Smooth muscle cell (in vitro differentiated cells): ENCODE measurements at regions not wholly inside any gene's neighbourhood (a gene's known extent, or its start where the extent isn't known, plus 50 kb on each side); places are given as distances from the start of the nearest gene placed in this dataset.
"Not testable (repeated sequence)": the region's sequence is repeated elsewhere in the genome, so short reads cannot be mapped to it uniquely, and the experiment has no call there.

Experiments used
- DNase-seq: peaks from one replicate; lab custom pipeline; 2025; ENCODE audit not compliant: unreplicated experiment; lab: John Stamatoyannopoulos, UW
- H2AFZ ChIP-seq: fragments of 200-600 bp; sonication (generic); 2 replicates; pipeline ENCODE4 v1.6.0; 2016; ENCODE audit warnings: antibody characterized with exemption, low read depth, mild to moderate bottlenecking
- H3F3A ChIP-seq: fragments of 200-600 bp; sonication (generic); 2 replicates; pipeline ENCODE4 v1.6.0; 2017; ENCODE audit warnings: antibody characterized with exemption, low read depth
- H3K27ac ChIP-seq: fragments of 200-600 bp; sonication (generic); 2 replicates; pipeline ENCODE4 v1.5.1; 2016; ENCODE audit warnings: low read depth, mild to moderate bottlenecking
- H3K27me3 ChIP-seq: fragments of 200-600 bp; sonication (generic); 2 replicates; pipeline ENCODE4 v1.6.1; 2016; ENCODE audit warnings: low read depth, mild to moderate bottlenecking
- H3K36me3 ChIP-seq: fragments of 200-600 bp; sonication (generic); 2 replicates; pipeline ENCODE4 v1.5.1; 2016; ENCODE audit warnings: low read depth
- H3K4me1 ChIP-seq: fragments of 200-600 bp; sonication (generic); 2 replicates; pipeline ENCODE4 v1.5.1; 2016; ENCODE audit warnings: low read depth
- H3K4me2 ChIP-seq: fragments of 200-600 bp; sonication (generic); 2 replicates; pipeline ENCODE4 v1.6.0; 2016; ENCODE audit warnings: mild to moderate bottlenecking
- H3K4me3 ChIP-seq: fragments of 200-600 bp; sonication (generic); 2 replicates; pipeline ENCODE4 v1.5.1; 2016; ENCODE audit warnings: mild to moderate bottlenecking
- H3K79me2 ChIP-seq: fragments of 200-600 bp; sonication (generic); 2 replicates; pipeline ENCODE4 v1.6.0; 2016; ENCODE audit warnings: low read depth, mild to moderate bottlenecking
- H3K9ac ChIP-seq: fragments of 200-600 bp; sonication (generic); 2 replicates; pipeline ENCODE4 v1.6.0; 2016; ENCODE audit warnings: low read depth
- H3K9me3 ChIP-seq: fragments of 200-600 bp; sonication (generic); replicated peaks from 2 replicates; pipeline ENCODE4 v1.5.1; 2016; ENCODE audit warnings: low read depth
- H4K20me1 ChIP-seq: fragments of 200-600 bp; sonication (generic); 2 replicates; pipeline ENCODE4 v1.6.0; 2016; ENCODE audit warnings: low read depth
- CTCF ChIP-seq: fragments of 200-600 bp; sonication (generic); IDR thresholded peaks from 2 replicates; pipeline ENCODE4 v1.5.1; 2017; ENCODE audit warnings: borderline replicate concordance, mild to moderate bottlenecking, antibody characterized with exemption; ENCODE audit not compliant: insufficient read depth, poor library complexity, severe bottlenecking
- WGBS: methylation state at CpG from one replicate; pipeline ENCODE4 v1.1.7; 2016; ENCODE audit warnings: low lambda C conversion rate; 5-methylcytosine and 5-hydroxymethylcytosine counted together

- no peak for DNase-seq
- no peaks in the 10 kb centered on the region for H3K9me3 ChIP-seq
These were observed 1650.9 kb upstream of the SEL1L start for GRCh38 chr14:83184531-83184930.

GRCh38 chr14:83188311-83188710 is 1654.7 kb upstream of the SEL1L start:
- H3K4me3 ChIP-seq, DNase-seq, H2AFZ ChIP-seq, H3F3A ChIP-seq, H3K9ac ChIP-seq, H3K9me3 ChIP-seq, H3K79me2 ChIP-seq, H3K27ac ChIP-seq, H3K4me2 ChIP-seq, H3K27me3 ChIP-seq, H3K4me1 ChIP-seq, H4K20me1 ChIP-seq, H3K36me3 ChIP-seq: not testable (repeated sequence)

More at GRCh38 chr14:83184531-83184930, 1650.9 kb upstream of the SEL1L start:
- Histone ChIP-seq H3K4me3 (no peak overlapping the region), H3K4me2 (no peak overlapping the region), H3K9ac (no peak overlapping the region), H3K36me3 (no peaks in the 10 kb centered on the region), H2AFZ (no peak overlapping the region), H4K20me1 (no peaks in the 10 kb centered on the region), H3K4me1 (no peaks in the 10 kb centered on the region), H3F3A (no peaks in the 10 kb centered on the region), H3K27me3 (no peaks in the 10 kb centered on the region), H3K27ac (no peak overlapping the region), H3K79me2 (no peaks in the 10 kb centered on the region)
- TF ChIP-seq CTCF = no peak
- 87% methylated on average over 5 of the region's 5 CpGs for WGBS

- Histone ChIP-seq H3F3A (no peaks in the 10 kb centered on the region), H3K27ac (no peak overlapping the region), H3K36me3 (no peaks in the 10 kb centered on the region), H3K4me3 (no peak overlapping the region), H3K79me2 (no peaks in the 10 kb centered on the region), H4K20me1 (no peaks in the 10 kb centered on the region), H3K27me3 (no peaks in the 10 kb centered on the region), H2AFZ (no peak overlapping the region), H3K9ac (no peak overlapping the region), H3K4me1 (no peaks in the 10 kb centered on the region), H3K4me2 (no peak overlapping the region), H3K9me3 (no peaks in the 10 kb centered on the region)
- no peak for DNase-seq
- WGBS = 43% methylated on average over 1 of the region's 1 CpG
- no peak for TF ChIP-seq CTCF
These were observed 1662.6 kb upstream of the SEL1L start for GRCh38 chr14:83196236-83196635.

GRCh38 chr14:83197271-83197670 is 1663.6 kb upstream of the SEL1L start:
- no peak for TF ChIP-seq CTCF
- H2AFZ ChIP-seq = no peak overlapping the region
- 65% methylated on average over 3 of the region's 3 CpGs for WGBS

More at GRCh38 chr14:83197271-83197670, 1663.6 kb upstream of the SEL1L start:
- H3K79me2 ChIP-seq = no peaks in the 10 kb centered on the region
- no peaks in the 10 kb centered on the region for H3F3A ChIP-seq
- DNase-seq = no peak
- H3K27me3 ChIP-seq = no peaks in the 10 kb centered on the region
- no peaks in the 10 kb centered on the region for H3K9me3 ChIP-seq
- no peaks in the 10 kb centered on the region for H4K20me1 ChIP-seq
- no peak overlapping the region for H3K9ac ChIP-seq
- no peak overlapping the region for H3K4me3 ChIP-seq
- no peaks in the 10 kb centered on the region for H3K4me1 ChIP-seq
- H3K36me3 ChIP-seq = no peaks in the 10 kb centered on the region
- H3K4me2 ChIP-seq = no peak overlapping the region
- H3K27ac ChIP-seq = no peak overlapping the region
